ENCODE measurements at regions not wholly inside any gene's neighbourhood (a gene's known extent, or its start where the extent isn't known, plus 50 kb on each side); places are given as distances from the start of the nearest gene placed in this dataset.
"Not testable (repeated sequence)": the region's sequence is repeated elsewhere in the genome, so short reads cannot be mapped to it uniquely, and the experiment has no call there.

- no peak for TF ChIP-seq CTCF (IDR thresholded peaks at IDR 0.05; ENCODE audit: low read depth, low read length)
- DNase-seq (ENCODE audit: extremely low read depth, low read depth), result no peak
Observed at GRCh38 chr7:106444068-106444655, 159.4 kb upstream of the NAMPT start.

- no peak for DNase-seq (ENCODE audit: extremely low read depth, low read depth)
- no peak for TF ChIP-seq CTCF (IDR thresholded peaks at IDR 0.05; ENCODE audit: low read depth, low read length)
Observed at GRCh38 chr7:106443156-106443555, 158.4 kb upstream of the NAMPT start.

GRCh38 chr7:106442476-106442875 is 157.7 kb upstream of the NAMPT start:
- DNase-seq (ENCODE audit: extremely low read depth, low read depth), result no peak
- TF ChIP-seq CTCF (IDR thresholded peaks at IDR 0.05; ENCODE audit: low read depth, low read length), result no peak

- not testable (repeated sequence) for DNase-seq (ENCODE audit: extremely low read depth, low read depth)
Observed at GRCh38 chr7:106441343-106441742, 156.6 kb upstream of the NAMPT start.

- not testable (repeated sequence) for DNase-seq (ENCODE audit: extremely low read depth, low read depth)
Observed at GRCh38 chr7:106436933-106437332, 152.2 kb upstream of the NAMPT start.

GRCh38 chr7:106433377-106433776 is 148.6 kb upstream of the NAMPT start:
- TF ChIP-seq CTCF (IDR thresholded peaks at IDR 0.05; ENCODE audit: low read depth, low read length), result no peak

GRCh38 chr7:106430535-106431455 is 146.0 kb upstream of the NAMPT start:
- TF ChIP-seq CTCF (IDR thresholded peaks at IDR 0.05; ENCODE audit: low read depth, low read length), result no peak
- no peak for DNase-seq (ENCODE audit: extremely low read depth, low read depth)

More at GRCh38 chr7:106433377-106433776, 148.6 kb upstream of the NAMPT start:
- no peak for DNase-seq (ENCODE audit: extremely low read depth, low read depth)

- no peak for TF ChIP-seq CTCF (IDR thresholded peaks at IDR 0.05; ENCODE audit: low read depth, low read length)
- DNase-seq (ENCODE audit: extremely low read depth, low read depth), result no peak
Observed at GRCh38 chr7:106430103-106430502, 145.3 kb upstream of the NAMPT start.

Data from AG09319 (cell line).